HL-60 (cell line): ENCODE measurements at regions not wholly inside any gene's neighbourhood (a gene's known extent, or its start where the extent isn't known, plus 50 kb on each side); places are given as distances from the start of the nearest gene placed in this dataset.

ENCODE experiments used
- DNase-seq, 2 experiments: peaks; one replicate each; pipeline ENCODE4 v3.0.0-alpha.2; 2010 to 2020; ENCODE audit warnings: low read depth in 1 of 2, low spot score in 1 of 2
- H3K27ac ChIP-seq: fragments of 250-450 bp; sonication (Bioruptor Pico); replicated peaks from 2 replicates; pipeline ENCODE4 v1.5.1; 2020; ENCODE audit warnings: mild to moderate bottlenecking, moderate library complexity
- H3K27me3 ChIP-seq: fragments of 250-450 bp; sonication (Bioruptor Pico); 2 replicates; pipeline ENCODE4 v1.5.1; 2021; ENCODE audit warnings: mild to moderate bottlenecking, moderate library complexity; ENCODE audit not compliant: insufficient read depth, poor library complexity, severe bottlenecking
- H3K4me3 ChIP-seq: replicated peaks from 2 replicates; pipeline ENCODE4 v1.5.1; 2011; ENCODE audit warnings: mild to moderate bottlenecking, control low read depth, low read length; ENCODE audit not compliant: insufficient read depth
- CTCF ChIP-seq: IDR thresholded peaks from one replicate; pipeline ENCODE4 v1.5.1; 2011; ENCODE audit warnings: low read length, control low read depth, inconsistent platforms; ENCODE audit not compliant: insufficient read depth
- GABPA ChIP-seq: IDR thresholded peaks from 2 replicates; pipeline ENCODE4 v1.6.1; 2012; ENCODE audit warnings: low read depth
- POLR2AphosphoS5 ChIP-seq: IDR thresholded peaks from 2 replicates; pipeline ENCODE4 v1.6.1; 2012; ENCODE audit warnings: low read depth
- SPI1 ChIP-seq: IDR thresholded peaks from 2 replicates; pipeline ENCODE4 v1.6.1; 2012; ENCODE audit warnings: low read depth, mild to moderate bottlenecking, borderline replicate concordance
- TF ChIP-seq, protein P1 (sequence below): IDR thresholded peaks from 2 replicates; pipeline ENCODE4 v1.6.1; 2012; ENCODE audit warnings: low read depth; ENCODE audit not compliant: insufficient replicate concordance

DNA sequence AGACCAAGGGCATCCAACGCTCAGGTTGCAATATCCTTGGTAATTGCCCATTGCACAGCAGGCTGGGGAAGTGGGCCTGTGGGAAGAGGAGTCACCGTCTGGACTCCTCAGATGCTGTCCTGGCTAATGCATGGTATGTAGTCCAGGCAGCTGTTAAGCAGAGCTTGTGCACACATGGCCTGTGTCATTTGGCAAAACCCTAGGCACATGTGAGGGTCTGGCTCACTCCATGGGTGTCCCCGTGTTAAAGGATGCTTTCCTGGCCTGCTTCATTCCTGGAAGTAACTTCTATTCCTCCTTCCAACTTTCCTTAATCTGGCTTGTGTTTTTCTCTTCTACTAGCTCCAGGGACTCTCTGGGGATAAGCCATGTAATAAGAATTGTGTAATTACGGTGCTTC, 378.0 kb upstream of the CA10 start:
- H3K27ac ChIP-seq, result no peak overlapping the region
- no peak overlapping the region for H3K4me3 ChIP-seq
- no peaks in the 10 kb centered on the region for H3K27me3 ChIP-seq
- TF ChIP-seq GABPA (no peak), CTCF (no peak), POLR2AphosphoS5 (no peak), SPI1 (no peak)
- TF ChIP-seq, protein P1, sequence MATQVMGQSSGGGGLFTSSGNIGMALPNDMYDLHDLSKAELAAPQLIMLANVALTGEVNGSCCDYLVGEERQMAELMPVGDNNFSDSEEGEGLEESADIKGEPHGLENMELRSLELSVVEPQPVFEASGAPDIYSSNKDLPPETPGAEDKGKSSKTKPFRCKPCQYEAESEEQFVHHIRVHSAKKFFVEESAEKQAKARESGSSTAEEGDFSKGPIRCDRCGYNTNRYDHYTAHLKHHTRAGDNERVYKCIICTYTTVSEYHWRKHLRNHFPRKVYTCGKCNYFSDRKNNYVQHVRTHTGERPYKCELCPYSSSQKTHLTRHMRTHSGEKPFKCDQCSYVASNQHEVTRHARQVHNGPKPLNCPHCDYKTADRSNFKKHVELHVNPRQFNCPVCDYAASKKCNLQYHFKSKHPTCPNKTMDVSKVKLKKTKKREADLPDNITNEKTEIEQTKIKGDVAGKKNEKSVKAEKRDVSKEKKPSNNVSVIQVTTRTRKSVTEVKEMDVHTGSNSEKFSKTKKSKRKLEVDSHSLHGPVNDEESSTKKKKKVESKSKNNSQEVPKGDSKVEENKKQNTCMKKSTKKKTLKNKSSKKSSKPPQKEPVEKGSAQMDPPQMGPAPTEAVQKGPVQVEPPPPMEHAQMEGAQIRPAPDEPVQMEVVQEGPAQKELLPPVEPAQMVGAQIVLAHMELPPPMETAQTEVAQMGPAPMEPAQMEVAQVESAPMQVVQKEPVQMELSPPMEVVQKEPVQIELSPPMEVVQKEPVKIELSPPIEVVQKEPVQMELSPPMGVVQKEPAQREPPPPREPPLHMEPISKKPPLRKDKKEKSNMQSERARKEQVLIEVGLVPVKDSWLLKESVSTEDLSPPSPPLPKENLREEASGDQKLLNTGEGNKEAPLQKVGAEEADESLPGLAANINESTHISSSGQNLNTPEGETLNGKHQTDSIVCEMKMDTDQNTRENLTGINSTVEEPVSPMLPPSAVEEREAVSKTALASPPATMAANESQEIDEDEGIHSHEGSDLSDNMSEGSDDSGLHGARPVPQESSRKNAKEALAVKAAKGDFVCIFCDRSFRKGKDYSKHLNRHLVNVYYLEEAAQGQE, result no peak
- no peak for DNase-seq

DNA sequence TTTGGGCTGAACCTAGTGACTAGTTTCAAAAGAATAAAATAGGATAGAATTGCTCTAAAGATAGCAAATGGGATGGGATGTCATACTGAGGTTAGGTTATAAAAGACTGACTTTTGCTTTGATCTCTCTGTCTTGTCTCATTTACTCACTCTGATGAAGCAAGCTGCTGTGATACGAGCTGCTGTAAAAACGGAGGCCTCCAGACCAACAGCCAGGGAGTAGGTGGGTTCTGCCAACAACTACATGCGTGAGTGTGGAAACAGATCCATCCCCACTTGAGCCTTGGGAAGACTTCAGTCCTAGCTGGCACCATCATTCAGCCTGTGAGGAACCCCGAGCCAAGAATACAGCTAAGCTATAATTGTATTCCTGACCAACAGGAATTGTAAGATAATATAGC, 373.9 kb upstream of the CA10 start:
- no peak for TF ChIP-seq SPI1
- no peak for TF ChIP-seq CTCF
- TF ChIP-seq GABPA, result no peak
- TF ChIP-seq POLR2AphosphoS5, result no peak
- TF ChIP-seq, protein P1, result no peak
- H3K4me3 ChIP-seq, result no peak overlapping the region
- DNase-seq, result no peak
- no peak overlapping the region for H3K27ac ChIP-seq
- no peaks in the 10 kb centered on the region for H3K27me3 ChIP-seq

DNA sequence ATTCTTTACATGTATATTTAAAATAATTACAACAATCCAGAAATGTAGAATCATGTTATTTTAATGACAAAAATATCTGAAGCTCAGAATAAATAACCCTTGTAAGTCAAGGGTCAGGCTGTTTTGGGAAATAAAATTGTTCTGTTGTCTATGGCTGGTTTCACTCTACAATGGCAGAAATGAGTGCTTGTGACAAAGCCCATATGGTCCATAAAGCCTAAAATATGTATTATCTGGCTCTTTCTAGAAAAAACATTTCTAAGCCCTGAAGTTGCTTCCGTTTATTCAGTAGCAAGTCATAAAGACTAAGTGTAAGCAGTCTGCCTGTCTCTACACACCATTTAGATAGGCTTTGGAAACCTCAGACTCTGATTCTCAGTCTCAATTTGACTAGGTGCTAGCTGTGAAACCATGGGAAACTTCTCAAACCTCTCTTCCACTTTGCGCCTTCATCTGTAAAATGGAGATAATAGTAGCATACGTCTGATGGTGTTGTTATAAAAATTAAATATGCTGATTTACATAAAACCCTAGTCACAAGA, 365.7 kb upstream of the CA10 start:
- TF ChIP-seq GABPA (no peak), CTCF (no peak), POLR2AphosphoS5 (no peak), SPI1 (no peak)
- TF ChIP-seq, protein P1, result no peak
- no peak for DNase-seq
- H3K27ac ChIP-seq, result no peak overlapping the region

More for the DNA sequence above, 365.7 kb upstream of the CA10 start:
- H3K4me3 ChIP-seq, result no peak overlapping the region
- no peaks in the 10 kb centered on the region for H3K27me3 ChIP-seq
